NCI-H526 treated with DMSO at 0.1 percent for 48 hours (cell line): ENCODE measurements at regions not wholly inside any gene's neighbourhood (a gene's known extent, or its start where the extent isn't known, plus 50 kb on each side); places are given as distances from the start of the nearest gene placed in this dataset.
"Not testable (repeated sequence)": the region's sequence is repeated elsewhere in the genome, so short reads cannot be mapped to it uniquely, and the experiment has no call there.

Experiments
- DNase-seq: peaks from one replicate; lab custom pipeline; 2025; lab: John Stamatoyannopoulos, UW

GRCh38 chr5:98206566-98206965 lies 566.9 kb upstream of the RGMB start:
- DNase-seq, result no peak

DNA sequence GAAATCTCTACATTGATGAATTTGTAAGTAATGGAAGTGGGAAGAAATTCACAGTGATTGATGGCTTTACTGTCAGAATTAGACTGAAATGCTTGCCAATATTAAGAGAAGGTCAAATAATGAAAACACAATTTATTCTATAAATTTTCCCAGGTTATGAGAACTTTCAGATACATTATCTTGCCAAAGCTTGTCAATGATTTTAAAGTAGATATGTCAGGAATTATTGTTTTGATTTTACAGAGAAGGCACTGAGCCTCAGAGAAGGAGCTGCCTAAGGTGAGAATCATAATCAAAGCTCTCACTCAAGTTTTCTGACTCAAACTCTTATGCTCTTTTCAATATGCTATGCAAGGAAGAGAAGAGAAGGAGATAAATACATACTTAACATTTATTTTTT lies 564.0 kb upstream of the RGMB start:
- DNase-seq, result no peak

DNA sequence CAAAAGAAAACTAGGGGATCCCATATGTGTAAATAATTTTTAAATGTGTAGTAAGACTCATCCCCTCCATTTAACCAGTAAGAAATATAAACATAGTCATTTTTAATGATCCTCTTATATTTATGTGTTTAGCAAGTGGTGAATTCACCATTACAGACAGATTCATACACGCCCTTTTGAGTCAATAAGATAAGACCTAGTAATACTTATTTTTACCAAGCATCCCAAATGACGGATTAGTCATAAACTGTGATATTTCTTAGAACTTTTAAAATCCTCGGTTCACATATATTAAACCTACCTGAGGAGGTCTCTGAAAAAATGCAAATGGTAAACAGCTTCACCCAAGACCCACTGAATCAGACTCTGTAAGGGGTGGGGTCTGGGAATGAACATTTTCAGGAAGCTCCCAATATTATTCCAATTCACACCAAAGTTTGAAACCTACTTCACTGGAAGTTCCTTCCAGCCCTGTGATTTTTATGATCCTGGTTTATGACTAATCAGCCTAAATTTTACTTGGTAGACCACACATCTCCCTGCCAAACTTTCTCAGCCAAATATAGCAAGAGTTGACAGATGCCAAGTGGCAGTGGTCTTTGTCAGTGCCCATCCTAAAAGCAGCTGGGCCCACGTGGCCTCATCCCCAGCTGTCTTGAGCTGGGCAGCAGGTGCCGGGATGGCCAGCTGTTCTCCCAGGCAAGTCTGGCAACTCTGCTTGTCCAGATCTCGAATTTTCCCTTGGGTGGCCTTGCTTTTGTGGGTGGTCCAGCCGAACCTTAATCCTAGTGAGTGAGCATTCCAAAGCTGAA lies 559.0 kb upstream of the RGMB start:
- no peak for DNase-seq

DNA sequence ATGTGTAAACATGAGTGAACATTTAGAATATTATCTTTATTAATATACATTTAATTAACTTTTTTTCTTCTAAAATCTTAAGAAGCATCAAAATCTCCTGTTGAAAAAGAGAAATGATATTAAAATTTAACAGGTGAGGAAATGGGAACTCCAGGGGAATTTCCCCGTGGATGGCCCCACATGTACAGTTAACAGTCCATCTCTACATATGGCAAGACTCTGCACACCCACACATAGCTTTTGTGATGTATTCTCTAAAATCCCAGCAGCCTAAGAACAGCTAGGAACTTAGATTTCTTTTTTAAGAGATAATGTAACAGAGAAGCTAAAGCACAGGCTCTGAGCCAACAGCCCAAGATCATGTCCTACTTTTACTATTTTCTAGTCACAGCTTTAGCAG lies 556.3 kb upstream of the RGMB start:
- no peak for DNase-seq

DNA sequence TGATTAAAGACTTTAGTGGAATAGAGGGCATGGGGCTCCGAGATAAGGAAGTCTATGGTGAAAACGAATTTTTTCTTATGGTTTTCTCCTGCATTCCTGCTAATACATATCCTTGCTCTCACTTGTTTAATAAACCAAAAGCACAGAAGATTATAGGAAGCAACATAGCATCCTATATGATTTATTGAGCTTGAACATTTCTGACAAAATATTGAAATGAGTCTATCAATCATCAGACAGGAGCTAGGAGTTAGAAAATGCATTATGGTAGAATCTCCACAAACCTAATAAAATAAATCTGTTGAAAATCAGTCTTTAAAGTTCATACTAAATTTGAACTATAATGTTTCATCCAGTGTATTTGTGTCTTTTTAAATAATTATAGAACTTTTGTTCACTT lies 554.6 kb upstream of the RGMB start:
- no peak for DNase-seq

DNA sequence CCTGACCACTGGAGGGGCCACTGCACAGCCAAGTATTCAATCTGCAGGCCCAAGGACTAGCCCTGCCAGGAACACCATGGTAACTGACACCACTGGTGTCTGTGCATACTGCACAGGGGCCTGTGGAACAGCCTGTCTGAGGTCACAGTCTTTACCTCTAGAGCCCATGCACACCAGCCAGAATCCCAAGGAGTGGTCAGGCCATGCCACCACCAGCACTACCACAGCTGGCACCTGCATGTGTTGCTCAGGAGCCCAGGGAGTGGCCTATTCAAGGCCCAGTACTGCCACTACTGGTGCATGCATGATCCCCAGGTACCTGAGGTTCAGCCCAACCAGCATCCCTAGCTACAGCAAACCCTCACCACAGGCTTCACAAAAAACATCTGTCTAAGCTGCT lies 546.0 kb upstream of the RGMB start:
- DNase-seq, result no peak

- DNase-seq, result no peak
Observed at GRCh38 chr5:98231089-98231488, 542.4 kb upstream of the RGMB start.

DNA sequence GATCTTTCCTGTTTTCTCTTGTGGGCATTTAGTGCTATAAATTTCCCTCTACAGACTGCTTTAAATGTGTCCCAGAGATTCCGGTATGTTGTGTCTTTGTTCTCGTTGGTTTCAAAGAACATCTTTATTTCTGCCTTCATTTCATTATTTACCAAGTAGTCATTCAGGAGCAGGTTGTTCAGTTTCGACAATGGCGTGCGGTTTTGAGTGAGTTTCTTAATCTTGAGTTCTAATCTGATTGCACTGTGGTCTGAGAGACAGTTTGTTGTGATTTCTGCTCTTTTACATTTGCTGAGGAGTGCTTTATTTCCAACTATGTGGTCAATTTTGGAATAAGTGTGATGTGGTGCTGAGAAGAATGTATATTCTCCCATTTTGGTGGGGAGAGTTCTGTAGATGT lies 535.7 kb upstream of the RGMB start:
- DNase-seq, result not testable (repeated sequence)

DNA sequence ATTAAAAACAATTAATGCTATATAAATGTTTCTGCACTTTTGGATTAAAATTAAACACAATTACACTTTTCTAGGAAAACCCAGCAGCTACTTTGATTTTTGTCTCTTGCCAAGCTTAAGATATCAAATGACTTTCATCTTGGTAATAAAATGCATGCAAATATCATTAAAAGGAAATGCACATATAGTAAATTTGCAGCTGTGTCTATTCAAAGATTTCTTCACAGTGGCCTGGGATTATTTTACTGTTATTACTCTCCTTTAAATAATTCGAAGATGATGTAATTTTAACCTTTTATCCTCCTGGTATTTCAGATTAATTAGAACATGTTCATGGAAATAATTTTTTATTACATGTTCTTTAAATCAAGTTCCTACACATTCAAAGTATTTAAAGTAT lies 529.5 kb upstream of the RGMB start:
- DNase-seq, result no peak

DNA sequence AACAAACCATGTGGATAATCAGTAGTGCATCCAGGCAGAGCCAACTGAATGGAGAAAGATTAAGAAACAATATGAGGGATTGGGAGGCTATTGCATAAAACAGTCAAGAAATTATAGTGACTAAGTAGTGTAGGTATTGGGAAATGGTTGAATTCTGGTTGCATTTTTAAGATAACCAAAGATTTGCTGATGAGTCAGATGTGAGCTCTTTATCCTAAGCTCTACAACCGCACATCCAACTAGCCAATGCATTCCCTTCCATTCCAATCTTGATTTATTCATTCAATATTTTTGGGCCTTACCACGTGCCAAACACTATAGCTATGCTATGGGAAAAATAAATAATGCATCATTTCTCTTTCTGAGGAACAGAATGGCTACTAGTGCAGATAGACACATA lies 524.5 kb upstream of the RGMB start:
- DNase-seq, result no peak

DNA sequence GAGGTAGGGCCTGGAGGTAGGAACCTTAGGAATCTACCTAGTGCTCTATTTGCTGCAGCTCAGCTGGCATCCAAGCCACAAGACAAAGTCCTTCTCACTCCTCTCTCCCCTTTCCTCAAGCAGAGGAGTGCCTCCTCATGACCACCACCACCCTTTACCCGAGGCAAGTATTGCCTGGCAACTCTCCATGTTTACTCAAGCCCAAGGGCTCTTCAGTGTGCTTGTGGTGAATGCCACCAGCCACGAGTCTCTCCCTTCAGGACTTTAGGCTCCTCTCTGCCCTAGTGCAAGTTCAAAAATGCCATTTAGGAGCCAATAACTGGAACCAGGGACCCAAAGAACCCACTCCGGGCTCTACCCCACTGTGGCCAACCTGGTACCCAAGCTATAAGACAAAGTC lies 514.5 kb upstream of the RGMB start:
- no peak for DNase-seq

DNA sequence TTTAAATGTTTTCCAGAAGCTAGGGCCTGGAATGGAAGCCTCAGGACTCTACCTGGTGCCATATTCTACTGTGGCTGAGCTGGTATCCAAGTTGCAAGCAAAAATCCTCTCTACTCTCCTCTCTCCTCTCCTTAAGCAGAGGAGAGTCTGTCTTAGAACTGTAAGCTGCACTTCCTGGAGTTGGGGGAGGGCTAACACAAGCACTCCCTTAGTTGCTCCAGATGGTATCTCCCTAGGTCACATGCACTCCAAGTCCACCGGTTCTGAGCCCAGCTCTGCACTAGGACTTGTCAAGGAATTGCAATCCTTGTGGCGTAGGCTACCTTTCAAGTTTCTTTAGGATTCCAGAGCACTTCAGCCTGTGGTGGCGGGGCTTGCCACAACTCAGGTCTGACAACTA lies 513.9 kb upstream of the RGMB start:
- DNase-seq, result no peak

DNA sequence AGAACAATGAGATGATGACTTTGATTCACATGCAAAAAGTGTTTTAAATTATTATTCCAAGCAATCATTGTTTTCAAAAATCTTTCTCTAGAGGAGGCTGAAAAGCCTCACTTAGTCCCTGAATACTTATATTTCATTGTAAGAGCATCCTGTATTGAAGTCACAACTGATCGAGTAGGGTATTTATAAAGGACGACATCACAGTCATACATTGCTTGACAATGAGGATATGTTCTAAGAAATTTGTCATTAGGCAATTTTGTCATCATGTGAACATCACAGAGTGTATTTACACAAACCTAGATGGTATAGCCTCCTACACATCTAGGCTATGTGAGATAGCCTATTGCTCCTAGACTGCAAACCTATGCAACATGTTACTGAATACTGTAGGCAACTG lies 510.4 kb upstream of the RGMB start:
- no peak for DNase-seq

- DNase-seq, result no peak
Observed at GRCh38 chr5:98268162-98268860, 505.2 kb upstream of the RGMB start.

DNA sequence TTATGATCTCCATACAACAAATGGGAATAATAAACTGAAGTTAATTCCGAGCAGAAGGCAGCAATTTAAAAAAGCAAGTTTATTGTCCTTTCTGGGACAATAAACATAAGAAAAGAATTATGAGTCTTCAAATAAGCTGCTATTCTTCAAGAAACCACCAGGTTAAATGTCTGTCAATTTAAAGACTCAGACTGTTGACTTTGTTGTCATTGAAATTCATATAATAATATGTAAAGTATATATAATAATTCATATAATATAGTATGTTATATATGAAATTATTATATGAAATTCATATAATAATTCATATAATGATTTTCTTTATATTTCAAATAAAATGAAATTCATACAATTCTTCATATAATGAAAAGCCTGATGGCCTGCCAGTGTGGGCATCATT lies 497.5 kb upstream of the RGMB start:
- DNase-seq, result no peak

- DNase-seq, result no peak
Observed at GRCh38 chr5:98282521-98282920, 490.9 kb upstream of the RGMB start.

- no peak for DNase-seq
Observed at GRCh38 chr5:98292496-98292895, 481.0 kb upstream of the RGMB start.

GRCh38 chr5:98296426-98296825 lies 477.0 kb upstream of the RGMB start:
- DNase-seq, result no peak

- DNase-seq, result no peak
Observed at GRCh38 chr5:98299435-98299834, 474.0 kb upstream of the RGMB start.

- DNase-seq, result no peak
Observed at GRCh38 chr5:98301547-98301946, 471.9 kb upstream of the RGMB start.

DNA sequence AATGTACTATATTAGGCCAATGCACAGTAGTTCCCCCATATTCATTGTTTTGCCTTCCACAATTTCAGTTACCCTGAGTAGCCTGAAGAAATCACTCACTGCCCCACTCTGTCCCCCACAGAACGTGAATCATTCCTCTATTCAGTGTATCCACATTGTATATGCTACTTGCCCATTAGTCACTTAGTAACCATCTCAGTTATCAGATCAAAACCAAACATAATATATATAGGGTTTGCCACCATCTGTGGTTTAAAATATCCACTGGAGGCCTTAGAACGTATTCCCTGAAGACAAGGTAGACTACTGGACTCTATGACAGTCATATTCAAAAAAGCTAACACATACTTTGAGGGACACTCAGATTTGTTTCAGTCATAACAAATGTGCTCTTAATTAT lies 465.7 kb upstream of the RGMB start:
- no peak for DNase-seq

- no peak for DNase-seq
Observed at GRCh38 chr5:98308231-98308630, 465.2 kb upstream of the RGMB start.

- no peak for DNase-seq
Observed at GRCh38 chr5:98308960-98309359, 464.5 kb upstream of the RGMB start.
